HG02642 (cell line): ENCODE measurements at regions not wholly inside any gene's neighbourhood (a gene's known extent, or its start where the extent isn't known, plus 50 kb on each side); places are given as distances from the start of the nearest gene placed in this dataset.
"Not testable (repeated sequence)": the region's sequence is repeated elsewhere in the genome, so short reads cannot be mapped to it uniquely, and the experiment has no call there.

ENCODE experiments used
- ATAC-seq: cut with Tn5 transposase; IDR thresholded peaks from one replicate; pipeline ENCODE4 v1.9.1; 2021; ENCODE audit warnings: mild to moderate bottlenecking; ENCODE audit not compliant: unreplicated experiment, poor library complexity

- ATAC-seq: no peak
Measured at GRCh38 chr2:53407363-53408080, 360.1 kb upstream of the CHAC2 start.

GRCh38 chr2:53403792-53404413, 363.7 kb upstream of the CHAC2 start:
- ATAC-seq: no peak

GRCh38 chr2:53397085-53397484, 370.5 kb upstream of the CHAC2 start:
- no peak for ATAC-seq

- no peak for ATAC-seq
Measured at GRCh38 chr2:53381271-53381670, 386.3 kb upstream of the CHAC2 start.

GRCh38 chr2:53379547-53379946, 388.1 kb upstream of the CHAC2 start:
- no peak for ATAC-seq

- ATAC-seq: no peak
Measured at GRCh38 chr2:53378791-53379190, 388.8 kb upstream of the CHAC2 start.

- ATAC-seq: no peak
Measured at GRCh38 chr2:53373126-53373525, 394.5 kb upstream of the CHAC2 start.

GRCh38 chr2:53366543-53366942, 401.1 kb upstream of the CHAC2 start:
- no peak for ATAC-seq

GRCh38 chr2:53362934-53363333, 404.7 kb upstream of the CHAC2 start:
- no peak for ATAC-seq

- no peak for ATAC-seq
Measured at GRCh38 chr2:53356291-53356905, 411.2 kb upstream of the CHAC2 start.

GRCh38 chr2:53353135-53354114, 414.2 kb upstream of the CHAC2 start:
- ATAC-seq: no peak

GRCh38 chr2:53347269-53347668, 420.3 kb upstream of the CHAC2 start:
- no peak for ATAC-seq

- ATAC-seq: no peak
Measured at GRCh38 chr2:53342248-53342647, 425.4 kb upstream of the CHAC2 start.

GRCh38 chr2:53334610-53335009, 433.0 kb upstream of the CHAC2 start:
- no peak for ATAC-seq

GRCh38 chr2:53331667-53332066, 435.9 kb upstream of the CHAC2 start:
- ATAC-seq: no peak

GRCh38 chr2:53317861-53318260, 449.7 kb upstream of the CHAC2 start:
- ATAC-seq: no peak

GRCh38 chr2:53315149-53315548, 452.5 kb upstream of the CHAC2 start:
- ATAC-seq: no peak

GRCh38 chr2:53314718-53315117, 452.9 kb upstream of the CHAC2 start:
- no peak for ATAC-seq

GRCh38 chr2:53313644-53314043, 454.0 kb upstream of the CHAC2 start:
- not testable (repeated sequence) for ATAC-seq

GRCh38 chr2:53312721-53313120, 454.9 kb upstream of the CHAC2 start:
- no peak for ATAC-seq

- ATAC-seq: no peak
Measured at GRCh38 chr2:53312181-53312580, 455.4 kb upstream of the CHAC2 start.
